Sigmoid colon (tissue), 4 donors: ENCODE measurements at regions not wholly inside any gene's neighbourhood (a gene's known extent, or its start where the extent isn't known, plus 50 kb on each side); places are given as distances from the start of the nearest gene placed in this dataset.

Experiments
- CTCF ChIP-seq, 4 experiments: fragments of 450-650 bp in 3 of 4; fragments of 200-600 bp in 1 of 4; IDR thresholded peaks; one replicate each; pipeline ENCODE4 v1.5.1; 2016 to 2019; ENCODE audit warnings: antibody characterized with exemption in 4 of 4, mild to moderate bottlenecking in 3 of 4, moderate library complexity in 2 of 4
- EP300 ChIP-seq, 4 donors: sonication (generic); formaldehyde crosslinking; IDR thresholded peaks; one replicate each; pipeline ENCODE4 v1.6.1; 2017; ENCODE audit warnings: antibody characterized with exemption in 4 of 4
- POLR2AphosphoS5 ChIP-seq, 4 donors: sonication (generic); formaldehyde crosslinking; IDR thresholded peaks; one replicate each; pipeline ENCODE4 v1.6.1; 2017; ENCODE audit warnings: antibody characterized with exemption in 4 of 4

GRCh38 chr9:1434052-1434767 is 384.1 kb downstream of the DMRT2 start:
- TF ChIP-seq CTCF (IDR thresholded peaks at IDR 0.05) = peak in 1 of 4 experiments; percentile 22
- TF ChIP-seq POLR2AphosphoS5 (IDR thresholded peaks at IDR 0.05) = no peak
- no peak for TF ChIP-seq EP300 (IDR thresholded peaks at IDR 0.05)
